ENCODE measurements at regions not wholly inside any gene's neighbourhood (a gene's known extent, or its start where the extent isn't known, plus 50 kb on each side); places are given as distances from the start of the nearest gene placed in this dataset.

DNA sequence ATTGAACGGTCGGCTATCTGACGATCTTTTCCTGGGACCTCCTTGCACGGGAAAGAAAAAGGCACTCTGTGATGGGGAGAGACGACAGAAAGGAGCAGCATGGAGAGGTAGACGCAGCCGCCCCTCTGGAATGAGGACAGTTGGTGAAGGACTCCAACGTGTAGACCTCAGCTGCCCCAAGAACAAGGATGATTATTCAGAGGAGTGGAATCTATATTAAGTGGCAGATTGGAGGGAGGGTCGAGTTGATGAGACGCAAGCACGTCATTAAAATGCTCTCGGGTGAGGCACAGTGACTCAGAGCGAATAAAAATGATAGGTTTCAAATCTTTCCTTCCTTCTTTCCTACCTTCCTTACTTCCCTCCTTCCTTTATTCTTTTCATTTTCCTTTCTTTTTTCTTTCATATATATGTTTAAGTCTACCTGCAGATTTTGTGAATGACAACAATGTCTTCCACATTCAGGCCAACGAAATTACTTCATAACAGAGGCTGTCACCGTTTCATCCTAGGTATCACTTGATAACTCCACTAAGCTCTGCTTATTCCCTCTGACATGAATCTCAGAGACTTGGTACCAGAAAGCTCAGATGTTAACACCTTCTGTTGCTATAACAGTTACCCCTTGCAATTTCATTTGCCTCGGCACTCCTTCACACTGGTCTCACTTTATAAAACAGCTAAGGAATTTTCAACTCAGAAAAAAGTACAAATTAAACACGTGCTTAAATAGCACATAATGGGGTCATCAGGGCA, 110.0 kb upstream of the PPARGC1A start:
- Histone ChIP-seq H3K4me1 (ENCODE audit: control insufficient read depth in 1 of 2, insufficient read depth in 2 of 2, low read length in 2 of 2) (no peaks in the 10 kb centered on the region), H3K4me3 (ENCODE audit: low read depth, low read length) (no peak overlapping the region), H3K23ac (ENCODE audit: low read length) (no peak overlapping the region), H3K27ac (ENCODE audit: low read depth, low read length) (no peak overlapping the region), H4K8ac (ENCODE audit: low read depth, low read length) (no peak overlapping the region), H2BK12ac (ENCODE audit: low read length) (no peak overlapping the region), H3K79me1 (ENCODE audit: low read length) (no peaks in the 10 kb centered on the region), H3K9ac (ENCODE audit: low read length) (no peak overlapping the region), H3K14ac (ENCODE audit: low read length) (no peak overlapping the region), H3K4me2 (ENCODE audit: low read length) (no peak overlapping the region), H3K27me3 (ENCODE audit: insufficient read depth, low read length) (no peaks in the 10 kb centered on the region), H2AFZ (ENCODE audit: insufficient read depth, low read length, poor library complexity) (no peak overlapping the region), H3K36me3 (ENCODE audit: control insufficient read depth in 1 of 2, insufficient read depth in 2 of 2, low read length in 2 of 2) (no peaks in the 10 kb centered on the region), H2BK120ac (ENCODE audit: insufficient read depth, low read length, poor library complexity) (no peak overlapping the region), H2AK5ac (ENCODE audit: low read length) (no peak overlapping the region), H3K79me2 (ENCODE audit: control insufficient read depth, insufficient read depth, low read length, poor library complexity) (no peaks in the 10 kb centered on the region), H4K12ac (ENCODE audit: low read depth, low read length) (no peak overlapping the region), H4K91ac (ENCODE audit: low read depth, low read length) (no peak overlapping the region), H3K4ac (ENCODE audit: low read depth, low read length) (no peak overlapping the region), H3K18ac (ENCODE audit: low read length) (no peak overlapping the region), H3K9me3 (ENCODE audit: insufficient read depth, low read depth, low read length) (no peaks in the 10 kb centered on the region), H2BK5ac (ENCODE audit: low read depth, low read length, poor library complexity) (no peak overlapping the region)
- no peak for DNase-seq
- no CpG with 5 or more reads among the region's 17 CpGs for WGBS (ENCODE audit: extremely low coverage, insufficient coverage, insufficient read length)

GRCh38 chr4:23993373-23993772, 103.5 kb upstream of the PPARGC1A start:
- H3K4me2 ChIP-seq (ENCODE audit: low read length) = no peak overlapping the region
- no peak overlapping the region for H3K18ac ChIP-seq (ENCODE audit: low read length)
- no peaks in the 10 kb centered on the region for H3K79me2 ChIP-seq (ENCODE audit: control insufficient read depth, insufficient read depth, low read length, poor library complexity)
- H3K4me3 ChIP-seq (ENCODE audit: low read depth, low read length) = no peak overlapping the region
- H2BK12ac ChIP-seq (ENCODE audit: low read length) = no peak overlapping the region
- H3K14ac ChIP-seq (ENCODE audit: low read length) = no peak overlapping the region
- H3K4ac ChIP-seq (ENCODE audit: low read depth, low read length) = no peak overlapping the region
- H2BK120ac ChIP-seq (ENCODE audit: insufficient read depth, low read length, poor library complexity) = no peak overlapping the region
- no CpG with 5 or more reads among the region's 1 CpG for WGBS (ENCODE audit: extremely low coverage, insufficient coverage, insufficient read length)
- no peaks in the 10 kb centered on the region for H3K4me1 ChIP-seq (ENCODE audit: control insufficient read depth in 1 of 2, insufficient read depth in 2 of 2, low read length in 2 of 2)
- H2BK5ac ChIP-seq (ENCODE audit: low read depth, low read length, poor library complexity) = no peak overlapping the region
- no peak overlapping the region for H3K27ac ChIP-seq (ENCODE audit: low read depth, low read length)
- no peak overlapping the region for H3K23ac ChIP-seq (ENCODE audit: low read length)
- H3K79me1 ChIP-seq (ENCODE audit: low read length) = no peaks in the 10 kb centered on the region
- H2AFZ ChIP-seq (ENCODE audit: insufficient read depth, low read length, poor library complexity) = no peak overlapping the region
- H2AK5ac ChIP-seq (ENCODE audit: low read length) = no peak overlapping the region
- no peak overlapping the region for H4K91ac ChIP-seq (ENCODE audit: low read depth, low read length)
- no peaks in the 10 kb centered on the region for H3K9me3 ChIP-seq (ENCODE audit: insufficient read depth, low read depth, low read length)
- H3K36me3 ChIP-seq (ENCODE audit: control insufficient read depth in 1 of 2, insufficient read depth in 2 of 2, low read length in 2 of 2) = no peaks in the 10 kb centered on the region
- H4K8ac ChIP-seq (ENCODE audit: low read depth, low read length) = no peak overlapping the region
- DNase-seq = no peak
- no peaks in the 10 kb centered on the region for H3K27me3 ChIP-seq (ENCODE audit: insufficient read depth, low read length)
- H3K9ac ChIP-seq (ENCODE audit: low read length) = no peak overlapping the region
- no peak overlapping the region for H4K12ac ChIP-seq (ENCODE audit: low read depth, low read length)

GRCh38 chr4:23991444-23991843, 101.6 kb upstream of the PPARGC1A start:
- no peak overlapping the region for H4K8ac ChIP-seq (ENCODE audit: low read depth, low read length)
- no peak overlapping the region for H3K4ac ChIP-seq (ENCODE audit: low read depth, low read length)
- H2BK5ac ChIP-seq (ENCODE audit: low read depth, low read length, poor library complexity) = no peak overlapping the region
- H3K36me3 ChIP-seq (ENCODE audit: control insufficient read depth in 1 of 2, insufficient read depth in 2 of 2, low read length in 2 of 2) = no peaks in the 10 kb centered on the region
- no peaks in the 10 kb centered on the region for H3K9me3 ChIP-seq (ENCODE audit: insufficient read depth, low read depth, low read length)
- no peak overlapping the region for H2AFZ ChIP-seq (ENCODE audit: insufficient read depth, low read length, poor library complexity)
- H4K91ac ChIP-seq (ENCODE audit: low read depth, low read length) = no peak overlapping the region
- H3K14ac ChIP-seq (ENCODE audit: low read length) = no peak overlapping the region
- no peaks in the 10 kb centered on the region for H3K79me2 ChIP-seq (ENCODE audit: control insufficient read depth, insufficient read depth, low read length, poor library complexity)
- no peak overlapping the region for H2BK120ac ChIP-seq (ENCODE audit: insufficient read depth, low read length, poor library complexity)
- H3K23ac ChIP-seq (ENCODE audit: low read length) = no peak overlapping the region
- no peak overlapping the region for H3K4me2 ChIP-seq (ENCODE audit: low read length)
- H3K27ac ChIP-seq (ENCODE audit: low read depth, low read length) = no peak overlapping the region
- H3K79me1 ChIP-seq (ENCODE audit: low read length) = no peaks in the 10 kb centered on the region
- no peak overlapping the region for H3K18ac ChIP-seq (ENCODE audit: low read length)
- H2AK5ac ChIP-seq (ENCODE audit: low read length) = no peak overlapping the region
- H3K27me3 ChIP-seq (ENCODE audit: insufficient read depth, low read length) = no peaks in the 10 kb centered on the region
- DNase-seq = no peak
- H4K12ac ChIP-seq (ENCODE audit: low read depth, low read length) = no peak overlapping the region
- WGBS (ENCODE audit: extremely low coverage, insufficient coverage, insufficient read length) = no CpG with 5 or more reads among the region's 1 CpG
- H3K4me3 ChIP-seq (ENCODE audit: low read depth, low read length) = no peak overlapping the region
- no peak overlapping the region for H2BK12ac ChIP-seq (ENCODE audit: low read length)
- no peak overlapping the region for H3K9ac ChIP-seq (ENCODE audit: low read length)
- no peaks in the 10 kb centered on the region for H3K4me1 ChIP-seq (ENCODE audit: control insufficient read depth in 1 of 2, insufficient read depth in 2 of 2, low read length in 2 of 2)

DNA sequence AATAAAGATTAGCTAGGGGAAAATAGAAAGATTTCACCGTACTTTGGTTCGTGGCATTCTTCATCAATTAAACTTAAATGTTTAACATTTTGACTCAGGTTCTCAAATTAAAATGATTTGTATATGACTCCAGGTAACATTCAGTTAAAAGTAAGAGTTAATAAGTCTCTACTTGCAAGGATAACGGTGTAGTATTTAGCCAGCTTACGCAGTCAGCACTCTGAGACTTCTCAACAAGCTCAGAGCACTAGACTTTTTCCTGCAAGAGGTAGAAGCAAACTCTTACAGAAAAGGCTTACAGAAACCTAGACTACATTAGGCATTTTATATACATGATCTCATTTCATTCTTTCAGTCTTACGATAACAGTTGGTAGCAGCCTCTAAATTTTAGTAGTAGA, 96.4 kb upstream of the PPARGC1A start:
- Histone ChIP-seq H3K27ac (ENCODE audit: low read depth, low read length) (no peak overlapping the region), H3K4me1 (ENCODE audit: control insufficient read depth in 1 of 2, insufficient read depth in 2 of 2, low read length in 2 of 2) (no peaks in the 10 kb centered on the region), H3K27me3 (ENCODE audit: insufficient read depth, low read length) (no peaks in the 10 kb centered on the region), H3K9me3 (ENCODE audit: insufficient read depth, low read depth, low read length) (no peaks in the 10 kb centered on the region), H2AFZ (ENCODE audit: insufficient read depth, low read length, poor library complexity) (no peak overlapping the region), H2BK5ac (ENCODE audit: low read depth, low read length, poor library complexity) (no peak overlapping the region), H3K9ac (ENCODE audit: low read length) (no peak overlapping the region), H2BK12ac (ENCODE audit: low read length) (no peak overlapping the region), H3K79me2 (ENCODE audit: control insufficient read depth, insufficient read depth, low read length, poor library complexity) (no peaks in the 10 kb centered on the region), H3K79me1 (ENCODE audit: low read length) (no peaks in the 10 kb centered on the region), H3K4me2 (ENCODE audit: low read length) (no peak overlapping the region), H3K36me3 (ENCODE audit: control insufficient read depth in 1 of 2, insufficient read depth in 2 of 2, low read length in 2 of 2) (no peaks in the 10 kb centered on the region), H3K14ac (ENCODE audit: low read length) (no peak overlapping the region), H4K8ac (ENCODE audit: low read depth, low read length) (no peak overlapping the region), H3K4ac (ENCODE audit: low read depth, low read length) (no peak overlapping the region), H4K91ac (ENCODE audit: low read depth, low read length) (no peak overlapping the region), H2AK5ac (ENCODE audit: low read length) (no peak overlapping the region), H3K4me3 (ENCODE audit: low read depth, low read length) (no peak overlapping the region), H3K23ac (ENCODE audit: low read length) (no peak overlapping the region), H3K18ac (ENCODE audit: low read length) (no peak overlapping the region), H4K12ac (ENCODE audit: low read depth, low read length) (no peak overlapping the region), H2BK120ac (ENCODE audit: insufficient read depth, low read length, poor library complexity) (no peak overlapping the region)
- WGBS (ENCODE audit: extremely low coverage, insufficient coverage, insufficient read length) = no CpG with 5 or more reads among the region's 5 CpGs
- no peak for DNase-seq
